GM23338 (cell line): ENCODE measurements at regions not wholly inside any gene's neighbourhood (a gene's known extent, or its start where the extent isn't known, plus 50 kb on each side); places are given as distances from the start of the nearest gene placed in this dataset.

Source experiments
- CREB1 ChIP-seq: fragments of 250-450 bp; sonication (Bioruptor Pico); IDR thresholded peaks from 2 replicates; pipeline ENCODE4 v1.5.0; 2020; ENCODE audit warnings: low read depth, mild to moderate bottlenecking, moderate library complexity
- ETS1 ChIP-seq: IDR thresholded peaks from 2 replicates; pipeline ENCODE4 v1.6.1; 2016; ENCODE audit warnings: antibody characterized with exemption
- EZH2 ChIP-seq: fragments of 200-600 bp; sonication (generic); IDR thresholded peaks from one replicate; pipeline ENCODE4 v1.8.0; 2017; ENCODE audit warnings: antibody characterized with exemption, mild to moderate bottlenecking, low read depth; ENCODE audit not compliant: unreplicated experiment
- EZH2phosphoT487 ChIP-seq: fragments of 200-600 bp; sonication (generic); IDR thresholded peaks from one replicate; pipeline ENCODE4 v1.8.1; 2018; ENCODE audit warnings: antibody characterized with exemption; ENCODE audit not compliant: unreplicated experiment
- JUNB ChIP-seq: IDR thresholded peaks from one replicate; pipeline ENCODE4 v1.6.1; 2016; ENCODE audit warnings: antibody characterized with exemption; ENCODE audit not compliant: unreplicated experiment
- NANOG ChIP-seq: IDR thresholded peaks from 2 replicates; pipeline ENCODE4 v1.6.1; 2016; ENCODE audit warnings: antibody characterized with exemption, borderline replicate concordance
- POLR2AphosphoS5 ChIP-seq: IDR thresholded peaks from 2 replicates; pipeline ENCODE4 v1.6.1; 2016; ENCODE audit warnings: antibody characterized with exemption, low read depth
- REST ChIP-seq: IDR thresholded peaks from one replicate; pipeline ENCODE4 v1.6.1; 2018; ENCODE audit warnings: antibody characterized with exemption; ENCODE audit not compliant: unreplicated experiment
- STAT1 ChIP-seq: IDR thresholded peaks from one replicate; pipeline ENCODE4 v1.6.1; 2016; ENCODE audit warnings: antibody characterized with exemption; ENCODE audit not compliant: unreplicated experiment
- ZNF114 ChIP-seq: fragments of 250-450 bp; sonication (Bioruptor Pico); IDR thresholded peaks from 2 replicates; pipeline ENCODE4 v1.5.0; 2020; ENCODE audit warnings: mild to moderate bottlenecking, moderate library complexity
- TF ChIP-seq, protein P1 (sequence below), 2 experiments: fragments of 200-600 bp in 1 of 2; sonication (generic) in 1 of 2; conservative IDR thresholded peaks; 2 replicates each; pipeline versions ENCODE4 v1.5.1 to v1.6.1; 2016 to 2017; ENCODE audit warnings: antibody characterized with exemption in 2 of 2, low read depth in 2 of 2, mild to moderate bottlenecking in 2 of 2, moderate library complexity in 1 of 2

GRCh38 chr16:55942821-55943220, 67.6 kb upstream of the CES5A start:
- TF ChIP-seq, protein P1, sequence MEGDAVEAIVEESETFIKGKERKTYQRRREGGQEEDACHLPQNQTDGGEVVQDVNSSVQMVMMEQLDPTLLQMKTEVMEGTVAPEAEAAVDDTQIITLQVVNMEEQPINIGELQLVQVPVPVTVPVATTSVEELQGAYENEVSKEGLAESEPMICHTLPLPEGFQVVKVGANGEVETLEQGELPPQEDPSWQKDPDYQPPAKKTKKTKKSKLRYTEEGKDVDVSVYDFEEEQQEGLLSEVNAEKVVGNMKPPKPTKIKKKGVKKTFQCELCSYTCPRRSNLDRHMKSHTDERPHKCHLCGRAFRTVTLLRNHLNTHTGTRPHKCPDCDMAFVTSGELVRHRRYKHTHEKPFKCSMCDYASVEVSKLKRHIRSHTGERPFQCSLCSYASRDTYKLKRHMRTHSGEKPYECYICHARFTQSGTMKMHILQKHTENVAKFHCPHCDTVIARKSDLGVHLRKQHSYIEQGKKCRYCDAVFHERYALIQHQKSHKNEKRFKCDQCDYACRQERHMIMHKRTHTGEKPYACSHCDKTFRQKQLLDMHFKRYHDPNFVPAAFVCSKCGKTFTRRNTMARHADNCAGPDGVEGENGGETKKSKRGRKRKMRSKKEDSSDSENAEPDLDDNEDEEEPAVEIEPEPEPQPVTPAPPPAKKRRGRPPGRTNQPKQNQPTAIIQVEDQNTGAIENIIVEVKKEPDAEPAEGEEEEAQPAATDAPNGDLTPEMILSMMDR (conservative IDR thresholded peaks at IDR 0.05; ENCODE audit: low read depth in 2 of 2) = no peak
- no peak for TF ChIP-seq POLR2AphosphoS5
- no peak for TF ChIP-seq EZH2
- TF ChIP-seq ETS1 = no peak
- TF ChIP-seq ZNF114 (CRISPR knock-in tag) = no peak
- TF ChIP-seq EZH2phosphoT487 = no peak
- no peak for TF ChIP-seq REST
- TF ChIP-seq NANOG = no peak
- no peak for TF ChIP-seq JUNB
- TF ChIP-seq STAT1 = no peak
- no peak for TF ChIP-seq CREB1 (CRISPR knock-in tag)
